Superior temporal gyrus (tissue), 1 donor: ENCODE measurements at regions not wholly inside any gene's neighbourhood (a gene's known extent, or its start where the extent isn't known, plus 50 kb on each side); places are given as distances from the start of the nearest gene placed in this dataset.

ENCODE experiments used
- DNase-seq: peaks from one replicate; pipeline ENCODE4 v3.0.0-alpha.2; 2016; ENCODE audit errors: extremely low spot score

DNA sequence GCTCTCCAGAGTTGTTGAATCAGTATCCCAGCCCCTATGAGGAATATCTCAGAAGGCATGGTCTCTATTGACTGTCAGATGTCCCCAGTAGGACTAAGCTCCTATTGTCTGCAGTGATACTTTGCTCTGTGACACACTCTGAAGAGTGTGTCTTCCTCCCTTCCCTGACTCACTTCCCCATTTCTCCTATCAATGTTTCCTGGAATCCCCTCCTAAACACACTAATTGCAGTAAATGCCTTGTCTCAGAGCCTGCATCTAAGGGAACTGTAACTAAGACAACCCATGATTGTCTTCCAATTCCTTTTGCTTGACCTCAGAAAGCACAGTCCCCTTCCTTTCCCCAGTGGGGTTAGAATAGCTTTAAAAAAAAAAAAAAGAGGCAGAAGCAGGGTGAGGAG lies 397.3 kb upstream of the PROK2 start:
- DNase-seq: no peak

DNA sequence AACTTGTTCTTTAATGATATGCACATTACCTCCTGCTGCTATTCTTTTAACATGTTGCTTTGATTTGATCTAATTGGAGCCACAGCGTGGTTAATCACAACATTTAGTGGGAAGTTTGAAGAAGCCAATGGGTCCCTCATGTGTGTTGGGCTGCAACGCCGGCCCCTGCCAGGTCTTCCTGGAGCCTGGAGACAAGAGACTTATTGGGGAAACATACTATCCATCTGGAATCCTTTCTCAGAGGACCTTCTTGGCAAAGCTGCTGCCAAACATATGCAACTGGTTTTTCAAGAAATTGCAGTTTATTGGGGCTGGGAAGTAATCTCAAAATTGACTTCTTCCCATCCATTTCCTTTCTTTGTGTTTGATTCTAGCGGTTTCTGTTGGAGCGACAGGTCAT lies 396.3 kb upstream of the PROK2 start:
- no peak for DNase-seq

DNA sequence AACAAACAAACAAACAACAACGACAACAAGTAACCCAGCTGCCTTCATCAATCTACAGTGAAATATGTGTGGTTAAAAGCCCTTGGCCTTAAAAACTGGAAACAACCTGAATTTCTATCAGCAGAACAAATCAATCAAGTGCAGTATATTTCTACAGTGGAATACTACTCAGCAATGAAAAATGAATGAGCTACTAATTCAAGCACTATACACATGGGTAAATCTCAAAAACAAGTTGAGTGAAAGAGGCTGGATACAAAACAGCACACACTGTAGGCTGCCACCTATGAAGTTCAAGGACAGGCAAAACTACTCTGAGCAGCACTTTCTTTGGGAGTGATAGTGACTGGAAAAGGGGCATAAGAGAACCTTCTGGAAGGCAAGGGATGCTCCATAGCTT lies 395.5 kb upstream of the PROK2 start:
- DNase-seq: no peak

- no peak for DNase-seq
Observed at GRCh38 chr3:72179107-72179464, 394.1 kb upstream of the PROK2 start.

DNA sequence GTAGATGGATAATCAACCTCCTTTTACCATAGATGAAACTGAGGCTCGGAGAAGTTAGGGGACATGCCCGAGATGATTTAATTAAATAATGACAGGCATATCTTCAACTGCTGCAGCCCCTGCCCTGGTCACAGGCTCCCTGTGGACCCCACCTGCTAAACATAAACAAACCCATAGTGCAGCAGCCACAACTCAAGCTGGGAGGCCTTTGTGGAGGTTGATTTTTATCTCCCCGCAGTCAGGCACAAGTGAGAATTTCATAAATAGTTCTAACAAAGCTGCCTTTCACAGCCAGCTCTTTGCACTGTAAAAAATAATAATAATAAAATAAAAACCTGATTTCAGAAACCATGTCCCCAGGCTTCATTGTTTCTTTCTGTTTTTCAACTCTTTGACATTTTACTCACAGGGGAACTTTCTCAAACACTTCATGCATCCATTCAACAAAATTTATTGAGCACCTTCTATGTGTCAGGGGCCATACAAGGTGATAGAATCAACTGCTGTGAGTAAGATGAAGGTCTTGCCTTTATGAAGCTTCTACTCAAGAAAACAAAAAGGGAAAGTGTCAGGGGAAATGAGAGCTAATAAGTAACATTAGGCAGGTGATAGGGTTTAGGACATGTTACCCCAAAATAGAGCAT lies 393.6 kb upstream of the PROK2 start:
- DNase-seq: no peak

DNA sequence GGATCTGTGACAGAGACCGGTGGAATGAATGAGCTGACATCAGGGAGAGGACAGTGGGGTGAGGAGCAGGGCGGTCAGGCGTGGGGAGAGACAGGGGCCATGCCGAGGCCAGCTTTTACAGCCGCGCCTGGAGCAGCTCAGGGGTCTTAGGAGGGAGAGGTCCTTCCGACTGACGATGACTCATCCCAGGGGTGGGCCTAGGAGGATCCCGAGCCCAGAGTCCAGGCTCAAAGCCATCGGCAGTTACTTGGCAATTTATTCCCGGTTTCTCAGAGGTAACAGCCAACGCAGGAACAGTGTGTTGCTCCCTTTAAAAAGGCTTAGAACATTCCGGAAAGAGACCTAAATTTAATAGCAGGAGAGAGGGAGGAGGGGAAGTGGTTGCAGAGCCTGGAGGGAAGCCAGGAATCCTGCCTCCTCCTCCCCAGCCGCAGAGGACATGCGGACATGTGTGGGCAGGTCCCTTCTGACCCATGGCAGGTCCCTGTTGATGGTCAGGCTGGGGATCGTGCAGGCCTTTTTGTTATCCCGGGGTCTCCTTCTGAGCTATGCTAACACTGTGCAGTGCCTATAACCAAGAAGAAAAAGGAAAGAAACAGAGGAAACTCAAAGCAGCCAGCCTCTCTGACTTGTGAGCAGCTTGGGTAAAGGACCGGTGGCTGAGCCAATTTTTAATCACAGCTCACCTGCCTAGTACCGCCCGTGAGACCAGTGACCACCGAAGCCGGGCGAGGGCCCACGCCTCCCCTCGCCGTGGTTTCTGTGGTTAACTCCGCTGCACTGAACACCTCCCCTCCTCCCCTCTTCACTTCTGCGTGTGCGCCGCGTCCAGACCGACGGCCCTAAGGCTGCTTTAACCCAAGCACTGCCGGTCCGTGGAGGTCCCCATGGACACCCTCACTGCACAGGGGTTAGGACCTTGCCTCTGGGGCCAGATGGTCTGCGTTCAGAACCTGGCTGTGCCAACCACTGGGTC lies 392.4 kb upstream of the PROK2 start:
- peak; percentile 68 for DNase-seq

DNA sequence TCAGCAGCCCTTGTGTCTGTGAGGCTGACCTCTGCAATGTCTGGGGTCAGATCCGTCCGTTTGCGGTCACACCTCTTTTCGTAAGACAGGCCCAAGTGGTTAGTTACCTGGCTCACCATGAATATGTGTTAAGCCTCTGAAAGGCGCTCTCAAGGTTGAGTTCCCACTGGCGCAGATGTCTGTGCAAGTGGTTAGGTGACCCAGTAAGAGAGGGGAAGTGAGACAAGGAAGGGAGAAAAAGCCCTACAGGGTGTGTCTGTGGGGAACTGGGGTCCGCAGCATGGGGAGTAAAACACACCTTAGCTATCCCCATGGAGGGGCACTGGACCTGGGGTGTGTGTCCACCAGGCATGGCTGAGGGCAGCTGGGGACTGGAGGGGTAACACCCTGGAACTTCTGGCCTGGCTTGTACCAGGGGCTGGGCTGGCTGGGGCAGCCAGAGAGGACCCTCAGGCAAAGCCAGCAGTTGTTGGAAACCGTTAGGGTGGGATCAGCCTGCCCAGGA lies 391.6 kb upstream of the PROK2 start:
- no peak for DNase-seq

GRCh38 chr3:72175296-72175858 lies 390.4 kb upstream of the PROK2 start:
- no peak for DNase-seq

- DNase-seq: no peak
Observed at GRCh38 chr3:72174890-72175289, 389.9 kb upstream of the PROK2 start.

GRCh38 chr3:72174040-72174439 lies 389.1 kb upstream of the PROK2 start:
- DNase-seq: no peak

- DNase-seq: peak; percentile 77
Observed at GRCh38 chr3:72171946-72172345, 387.0 kb upstream of the PROK2 start.

DNA sequence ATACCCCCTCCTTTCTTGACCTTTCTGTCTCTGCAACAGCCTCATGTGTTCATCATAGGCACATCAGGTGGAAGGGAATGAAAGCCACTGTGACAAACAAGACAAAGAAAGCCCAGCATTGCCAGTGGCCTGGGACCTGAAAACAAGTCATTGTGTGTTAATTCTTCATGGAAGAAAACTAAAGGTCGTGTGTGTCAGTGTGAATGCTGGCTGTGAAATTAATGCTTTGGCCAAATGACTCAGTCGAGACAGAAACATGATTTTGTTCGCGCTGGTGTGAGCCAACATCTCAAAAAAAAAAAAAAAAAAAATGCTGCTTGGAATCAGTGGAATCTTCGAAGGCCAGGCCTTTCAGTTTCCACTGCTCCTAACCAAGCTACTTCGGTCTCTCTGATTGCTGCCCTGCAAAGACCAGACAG lies 386.5 kb upstream of the PROK2 start:
- peak; percentile 94 for DNase-seq

DNA sequence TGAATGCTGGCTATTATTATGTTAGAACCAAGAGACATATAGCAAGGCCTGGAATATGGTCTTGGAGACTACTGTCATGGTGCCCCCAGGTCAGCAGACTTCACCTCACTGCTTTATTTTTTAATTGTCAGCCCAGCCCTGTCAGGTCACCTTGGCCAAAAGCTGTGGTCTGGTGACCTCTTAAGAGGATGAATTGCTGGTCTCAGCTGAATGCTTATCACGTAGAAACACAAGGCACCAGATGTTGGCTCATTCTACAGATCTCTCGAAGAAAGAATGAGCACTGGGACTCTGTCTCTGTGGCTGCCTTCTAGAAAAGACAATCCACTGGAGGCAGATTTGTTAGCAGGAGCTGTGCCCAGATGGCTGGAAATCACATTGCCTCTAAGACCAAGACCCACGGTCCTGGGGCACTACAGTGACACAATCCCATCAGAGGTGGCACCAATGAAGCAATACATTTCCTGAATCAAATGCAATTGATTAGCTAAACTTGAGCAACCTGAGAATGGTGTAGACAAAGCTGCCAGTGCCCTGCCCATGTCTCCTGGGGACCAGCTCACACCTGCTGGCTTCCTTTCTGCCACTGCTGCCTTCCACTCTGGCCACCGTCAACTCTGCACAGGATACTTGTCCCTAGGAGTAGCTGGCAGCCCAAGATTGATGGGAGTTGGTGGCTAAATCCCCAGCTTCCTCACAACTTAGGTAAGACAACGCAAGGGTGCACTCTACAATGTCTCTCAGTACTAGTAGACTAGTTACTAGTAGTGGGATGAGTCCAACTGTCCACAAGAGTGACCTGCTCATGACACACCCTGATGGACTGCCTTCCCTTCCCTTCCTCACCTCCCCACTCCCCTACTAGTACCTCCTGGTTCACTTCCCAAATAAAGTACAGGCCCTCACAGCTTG lies 384.9 kb upstream of the PROK2 start:
- DNase-seq: no peak

DNA sequence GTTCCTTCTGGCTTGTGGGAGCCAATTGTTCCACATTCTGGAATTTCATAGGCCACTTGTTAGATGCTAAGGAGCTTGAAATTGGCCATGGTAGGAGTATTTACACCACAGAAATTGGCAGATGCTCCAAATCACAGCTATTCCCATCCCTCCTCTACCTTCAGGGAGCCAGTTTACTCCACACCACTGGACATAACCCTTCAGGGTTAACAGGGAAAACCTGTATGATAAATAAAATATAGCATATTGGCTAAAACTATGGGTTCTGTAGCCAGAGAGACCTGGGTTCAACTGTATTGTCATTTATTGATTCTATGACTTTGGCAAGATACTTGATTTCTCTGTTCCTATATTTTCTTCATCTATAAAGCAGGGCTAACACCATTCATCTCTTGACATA lies 384.2 kb upstream of the PROK2 start:
- no peak for DNase-seq

DNA sequence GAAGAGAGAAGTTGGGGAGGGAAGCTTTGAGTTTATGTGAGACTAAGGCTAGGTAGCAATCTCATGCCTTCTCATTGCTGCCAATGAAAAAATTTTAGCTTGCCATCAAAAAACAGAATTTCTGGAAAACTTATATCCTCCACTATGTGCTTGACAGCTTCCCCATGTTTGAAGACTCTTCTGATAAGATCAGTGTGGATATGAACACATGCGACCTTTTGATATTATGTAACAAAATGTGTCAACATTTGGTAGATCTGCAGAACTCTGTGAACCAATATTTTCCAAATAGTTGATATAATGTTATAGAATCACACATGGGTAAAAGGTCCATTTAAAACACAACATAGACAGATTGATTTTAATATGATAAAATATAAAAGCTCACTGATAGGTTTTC lies 380.9 kb upstream of the PROK2 start:
- no peak for DNase-seq

DNA sequence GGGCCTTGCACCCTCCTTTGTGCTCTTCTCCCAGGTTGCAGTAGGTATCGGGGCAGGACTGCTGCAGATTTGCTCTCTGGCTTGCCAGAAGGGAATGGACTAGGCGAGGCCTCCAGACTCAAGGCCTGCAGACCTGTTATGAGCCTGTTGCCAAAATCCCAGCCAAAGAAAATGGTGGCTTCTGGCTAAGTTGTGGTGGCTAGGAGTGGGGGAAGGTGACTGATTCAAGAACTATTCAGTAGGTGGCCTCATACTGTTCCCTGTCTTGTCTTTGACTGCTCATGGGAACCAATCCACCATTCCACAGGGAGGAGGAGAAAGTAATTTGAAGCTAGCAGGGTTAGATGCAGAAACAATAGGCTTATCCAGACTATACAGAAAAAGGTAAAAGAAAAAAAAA lies 380.4 kb upstream of the PROK2 start:
- DNase-seq: no peak

- no peak for DNase-seq
Observed at GRCh38 chr3:72164635-72164978, 379.7 kb upstream of the PROK2 start.

DNA sequence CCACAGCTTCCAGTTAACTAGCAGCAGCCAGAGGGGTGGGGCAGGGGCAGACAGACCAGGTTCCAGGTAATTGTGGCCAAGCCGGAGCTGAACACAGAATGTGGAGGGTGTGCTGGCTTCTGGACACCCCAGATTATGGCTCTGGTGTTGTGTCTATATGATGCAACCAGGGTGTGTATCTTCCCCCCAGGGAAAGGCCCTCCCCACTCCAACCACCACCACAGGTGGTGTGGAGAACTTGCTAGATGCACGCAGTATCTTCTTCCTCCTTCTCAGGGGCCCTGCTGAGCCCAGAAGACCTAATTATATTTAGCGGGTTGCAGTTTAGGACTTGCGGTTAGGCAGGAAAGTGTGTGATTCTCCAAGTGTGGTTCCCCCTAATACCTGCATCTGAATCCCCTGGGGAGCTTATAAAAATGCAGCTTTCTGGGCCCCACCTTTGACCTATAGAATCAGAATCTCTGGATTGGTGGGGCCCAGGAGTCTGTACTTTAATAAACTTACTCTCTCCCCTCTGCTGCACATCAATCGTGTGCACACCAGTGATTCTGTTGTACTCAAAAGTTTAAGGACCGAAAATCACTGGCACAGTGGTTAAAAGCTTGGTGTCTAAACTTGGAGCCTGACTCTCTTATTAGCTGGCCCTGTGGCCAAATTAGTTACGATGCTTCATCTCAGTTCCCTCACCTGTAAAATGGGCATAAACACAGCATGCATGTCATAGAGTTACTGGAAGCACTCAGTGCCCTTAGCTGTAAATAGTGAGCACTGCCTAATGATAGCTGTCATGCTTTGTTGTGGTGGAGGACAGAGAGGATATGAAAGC lies 379.1 kb upstream of the PROK2 start:
- no peak for DNase-seq

- no peak for DNase-seq
Observed at GRCh38 chr3:72162649-72163184, 377.8 kb upstream of the PROK2 start.

DNA sequence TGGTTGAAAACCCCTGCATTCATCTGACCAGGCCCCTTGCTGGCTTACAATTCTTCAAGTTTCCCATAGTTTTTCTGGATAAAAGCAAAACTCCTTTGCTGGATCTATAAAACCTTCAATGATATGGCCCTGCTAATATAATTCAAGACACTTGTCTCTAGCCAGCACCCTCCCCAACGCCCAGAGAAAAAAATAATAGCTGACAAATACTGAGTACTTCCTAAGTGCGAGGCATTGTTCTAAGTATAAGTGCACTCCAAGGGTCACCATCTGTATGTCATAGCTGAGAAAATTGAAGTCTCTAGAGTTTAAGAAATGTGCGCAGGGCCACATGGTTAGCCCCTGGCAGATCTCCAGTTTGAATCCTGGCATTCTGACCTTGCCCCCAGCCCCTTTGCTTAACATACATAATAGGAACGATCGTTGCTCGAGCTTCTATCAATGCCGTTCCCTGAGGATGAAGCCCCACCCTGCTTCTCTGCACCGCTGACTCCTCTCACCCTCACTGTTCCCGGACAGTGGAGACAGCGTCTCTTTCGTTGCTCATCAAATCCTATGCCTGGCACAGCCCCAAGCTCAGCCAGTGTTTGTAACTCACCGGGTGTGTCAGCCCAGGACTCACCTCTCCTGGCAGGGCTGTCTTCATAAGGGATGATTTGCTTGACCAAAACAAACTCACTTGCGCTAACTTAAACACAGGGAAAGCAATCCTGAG lies 377.1 kb upstream of the PROK2 start:
- DNase-seq: no peak
